ENCODE measurements at regions not wholly inside any gene's neighbourhood (a gene's known extent, or its start where the extent isn't known, plus 50 kb on each side); places are given as distances from the start of the nearest gene placed in this dataset.

- TF ChIP-seq EZH2 (IDR thresholded peaks at IDR 0.05; ENCODE audit: borderline replicate concordance, low read length), result no peak
- TF ChIP-seq, protein P1, sequence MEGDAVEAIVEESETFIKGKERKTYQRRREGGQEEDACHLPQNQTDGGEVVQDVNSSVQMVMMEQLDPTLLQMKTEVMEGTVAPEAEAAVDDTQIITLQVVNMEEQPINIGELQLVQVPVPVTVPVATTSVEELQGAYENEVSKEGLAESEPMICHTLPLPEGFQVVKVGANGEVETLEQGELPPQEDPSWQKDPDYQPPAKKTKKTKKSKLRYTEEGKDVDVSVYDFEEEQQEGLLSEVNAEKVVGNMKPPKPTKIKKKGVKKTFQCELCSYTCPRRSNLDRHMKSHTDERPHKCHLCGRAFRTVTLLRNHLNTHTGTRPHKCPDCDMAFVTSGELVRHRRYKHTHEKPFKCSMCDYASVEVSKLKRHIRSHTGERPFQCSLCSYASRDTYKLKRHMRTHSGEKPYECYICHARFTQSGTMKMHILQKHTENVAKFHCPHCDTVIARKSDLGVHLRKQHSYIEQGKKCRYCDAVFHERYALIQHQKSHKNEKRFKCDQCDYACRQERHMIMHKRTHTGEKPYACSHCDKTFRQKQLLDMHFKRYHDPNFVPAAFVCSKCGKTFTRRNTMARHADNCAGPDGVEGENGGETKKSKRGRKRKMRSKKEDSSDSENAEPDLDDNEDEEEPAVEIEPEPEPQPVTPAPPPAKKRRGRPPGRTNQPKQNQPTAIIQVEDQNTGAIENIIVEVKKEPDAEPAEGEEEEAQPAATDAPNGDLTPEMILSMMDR (IDR thresholded peaks at IDR 0.05; ENCODE audit: low read length), result no peak
- H3K9me2 ChIP-seq (ENCODE audit: low read depth, low read length), result no peaks in the 10 kb centered on the region
- no peaks in the 10 kb centered on the region for H3K36me3 ChIP-seq (ENCODE audit: insufficient read depth, low read length)
- H4K20me1 ChIP-seq (ENCODE audit: insufficient read depth, low read length), result no peaks in the 10 kb centered on the region
- H2AFZ ChIP-seq (ENCODE audit: low read length), result no peak overlapping the region
- H3K27me3 ChIP-seq (ENCODE audit: insufficient read depth, low read length), result no peaks in the 10 kb centered on the region
- no peak overlapping the region for H3K27ac ChIP-seq (ENCODE audit: low read depth, low read length, poor library complexity, severe bottlenecking)
- no peak overlapping the region for H3K4me2 ChIP-seq (ENCODE audit: low read length)
- no peaks in the 10 kb centered on the region for H3K9me3 ChIP-seq (ENCODE audit: low read length)
- H3K79me2 ChIP-seq (ENCODE audit: insufficient read depth, low read length), result no peaks in the 10 kb centered on the region
- no peaks in the 10 kb centered on the region for H3K4me1 ChIP-seq (ENCODE audit: insufficient read depth, low read length, severe bottlenecking)
- H3K9ac ChIP-seq (ENCODE audit: low read length), result no peak overlapping the region
- H3F3A ChIP-seq (ENCODE audit: insufficient read depth, low read length), result no peaks in the 10 kb centered on the region
- no peak overlapping the region for H3K4me3 ChIP-seq (ENCODE audit: low read depth, low read length, poor library complexity, severe bottlenecking)
These were observed 243.8 kb downstream of the XPNPEP1 start for GRCh38 chr10:109679478-109679877.

DNA sequence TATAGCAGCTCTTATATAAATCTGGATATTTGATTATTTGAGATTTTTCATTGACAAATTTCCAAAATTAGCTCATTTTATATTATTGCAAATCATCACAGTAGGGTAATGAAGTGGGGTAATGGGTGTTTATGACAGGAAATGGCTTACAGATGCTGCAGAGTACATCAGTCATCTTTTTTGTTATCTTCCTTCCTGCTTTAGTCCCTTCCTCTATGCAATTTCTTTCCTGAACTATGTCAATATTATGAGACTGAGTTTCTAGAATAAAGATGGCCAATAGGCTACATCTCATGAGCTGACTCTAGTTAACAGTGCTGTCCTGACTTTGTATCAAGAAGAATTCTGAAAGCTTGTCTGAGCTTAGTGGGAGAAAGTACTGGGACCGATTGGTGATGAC is 244.5 kb downstream of the XPNPEP1 start:
- no peak overlapping the region for H3K27ac ChIP-seq (ENCODE audit: low read depth, low read length, poor library complexity, severe bottlenecking)
- H3K36me3 ChIP-seq (ENCODE audit: insufficient read depth, low read length), result no peaks in the 10 kb centered on the region
- H3K9me2 ChIP-seq (ENCODE audit: low read depth, low read length), result no peaks in the 10 kb centered on the region
- H3K9ac ChIP-seq (ENCODE audit: low read length), result no peak overlapping the region
- no peak overlapping the region for H3K4me3 ChIP-seq (ENCODE audit: low read depth, low read length, poor library complexity, severe bottlenecking)
- no peaks in the 10 kb centered on the region for H3K27me3 ChIP-seq (ENCODE audit: insufficient read depth, low read length)
- no peaks in the 10 kb centered on the region for H3K9me3 ChIP-seq (ENCODE audit: low read length)
- H4K20me1 ChIP-seq (ENCODE audit: insufficient read depth, low read length), result no peaks in the 10 kb centered on the region
- no peaks in the 10 kb centered on the region for H3F3A ChIP-seq (ENCODE audit: insufficient read depth, low read length)
- H2AFZ ChIP-seq (ENCODE audit: low read length), result no peak overlapping the region
- TF ChIP-seq EZH2 (IDR thresholded peaks at IDR 0.05; ENCODE audit: borderline replicate concordance, low read length), result no peak
- TF ChIP-seq, protein P1 (IDR thresholded peaks at IDR 0.05; ENCODE audit: low read length), result no peak
- no peaks in the 10 kb centered on the region for H3K4me1 ChIP-seq (ENCODE audit: insufficient read depth, low read length, severe bottlenecking)
- H3K4me2 ChIP-seq (ENCODE audit: low read length), result no peak overlapping the region
- no peaks in the 10 kb centered on the region for H3K79me2 ChIP-seq (ENCODE audit: insufficient read depth, low read length)

DNA sequence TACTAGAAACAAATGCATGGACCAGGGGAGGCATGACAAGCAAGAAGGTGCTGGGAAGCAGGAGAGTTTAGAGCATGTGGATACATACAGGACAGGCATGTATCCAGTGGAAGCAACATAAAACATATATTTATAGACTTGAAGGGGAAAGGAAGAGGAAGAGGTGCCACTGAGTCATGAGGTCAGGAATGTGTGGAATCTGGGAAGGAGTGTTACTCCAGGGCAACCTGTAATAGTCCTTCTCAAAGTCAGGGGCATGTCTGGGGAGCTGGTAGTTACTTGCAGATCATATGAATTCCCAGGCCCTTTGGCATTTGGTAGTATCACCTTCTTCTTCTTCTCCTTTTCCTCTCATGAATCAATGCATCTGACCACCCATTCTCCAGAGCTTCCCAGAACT is 246.6 kb downstream of the XPNPEP1 start:
- no peaks in the 10 kb centered on the region for H3K4me1 ChIP-seq (ENCODE audit: insufficient read depth, low read length, severe bottlenecking)
- no peak overlapping the region for H3K27ac ChIP-seq (ENCODE audit: low read depth, low read length, poor library complexity, severe bottlenecking)
- no peak overlapping the region for H2AFZ ChIP-seq (ENCODE audit: low read length)
- no peaks in the 10 kb centered on the region for H3K27me3 ChIP-seq (ENCODE audit: insufficient read depth, low read length)
- no peaks in the 10 kb centered on the region for H3K9me2 ChIP-seq (ENCODE audit: low read depth, low read length)
- no peaks in the 10 kb centered on the region for H3F3A ChIP-seq (ENCODE audit: insufficient read depth, low read length)
- no peaks in the 10 kb centered on the region for H3K79me2 ChIP-seq (ENCODE audit: insufficient read depth, low read length)
- no peak overlapping the region for H3K4me2 ChIP-seq (ENCODE audit: low read length)
- no peaks in the 10 kb centered on the region for H4K20me1 ChIP-seq (ENCODE audit: insufficient read depth, low read length)
- no peak overlapping the region for H3K4me3 ChIP-seq (ENCODE audit: low read depth, low read length, poor library complexity, severe bottlenecking)
- H3K9ac ChIP-seq (ENCODE audit: low read length), result no peak overlapping the region
- TF ChIP-seq, protein P1 (IDR thresholded peaks at IDR 0.05; ENCODE audit: low read length), result no peak
- no peak for TF ChIP-seq EZH2 (IDR thresholded peaks at IDR 0.05; ENCODE audit: borderline replicate concordance, low read length)
- H3K36me3 ChIP-seq (ENCODE audit: insufficient read depth, low read length), result no peaks in the 10 kb centered on the region
- no peaks in the 10 kb centered on the region for H3K9me3 ChIP-seq (ENCODE audit: low read length)

Measured in OCI-LY1 (cell line).